ENCODE measurements at regions not wholly inside any gene's neighbourhood (a gene's known extent, or its start where the extent isn't known, plus 50 kb on each side); places are given as distances from the start of the nearest gene placed in this dataset.

DNA sequence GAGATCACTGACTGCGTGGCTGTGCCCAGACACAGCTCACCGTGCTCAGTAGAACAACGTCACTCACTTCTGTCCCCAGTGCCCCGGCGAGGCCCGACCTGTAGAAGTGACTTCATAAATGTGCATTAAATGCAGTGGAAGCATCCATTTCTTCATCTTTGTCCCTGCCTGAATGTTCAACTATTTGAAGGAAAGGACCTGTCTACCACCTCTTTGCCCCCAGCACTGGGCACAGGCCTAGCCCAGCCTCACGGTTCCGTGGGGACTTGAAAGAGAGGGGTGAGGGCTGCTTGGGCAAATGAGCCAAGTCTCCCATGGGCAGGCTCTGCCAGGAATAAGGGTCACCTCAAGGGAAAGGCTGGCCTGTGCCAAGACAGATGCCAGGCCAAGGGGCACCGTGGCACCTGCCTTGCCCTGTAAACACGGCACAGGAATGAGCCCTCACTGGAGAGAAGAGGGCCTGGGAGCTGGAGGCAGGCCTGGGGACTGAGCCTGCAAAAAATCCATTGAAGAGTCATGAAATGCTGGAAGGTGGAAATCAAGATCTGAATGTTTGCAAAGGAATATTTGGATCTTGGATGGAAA lies 845.3 kb downstream of the BRD1 start:
- Histone ChIP-seq H3K18ac (ENCODE audit: low read length) (peak overlapping the region; percentile 48), H3K14ac (ENCODE audit: low read length) (no peak overlapping the region), H3K9ac (ENCODE audit: low read depth, low read length, poor library complexity) (no peak overlapping the region), H2AFZ (ENCODE audit: low read length) (no peak overlapping the region), H2BK12ac (ENCODE audit: low read length) (no peak overlapping the region), H2BK15ac (ENCODE audit: low read length) (peak overlapping the region; percentile 75), H3K4me2 (ENCODE audit: insufficient read depth, low read length, poor library complexity, severe bottlenecking) (no peak overlapping the region), H3K27me3 (ENCODE audit: control insufficient read depth in 3 of 3, insufficient read depth in 3 of 3, low read depth in 1 of 3, low read length in 3 of 3) (peaks cover 0 to 2% (median 0%) of the 10 kb centered on the region in 3 experiments), H3K36me3 (replicated peaks in 1 of 2; ENCODE audit: control insufficient read depth in 2 of 2, insufficient read depth in 2 of 2, low read length in 2 of 2) (peaks cover 0 to 4% of the 10 kb centered on the region in 2 donors), H4K91ac (ENCODE audit: low read depth, low read length, poor library complexity) (no peak overlapping the region), H4K8ac (ENCODE audit: low read depth, low read length) (no peak overlapping the region), H3K27ac (replicated peaks; ENCODE audit: low read length) (no peak overlapping the region), H3K9me3 (replicated peaks in 1 of 2; ENCODE audit: control insufficient read depth in 2 of 2, insufficient read depth in 1 of 2, low read depth in 1 of 2, low read length in 2 of 2) (peaks cover 0 to 10% of the 10 kb centered on the region in 2 donors), H3K4me3 (ENCODE audit: low read length in 2 of 2) (no peak overlapping the region), H2BK5ac (ENCODE audit: low read length) (no peak overlapping the region), H2BK120ac (ENCODE audit: low read depth, low read length) (no peak overlapping the region), H2AK5ac (ENCODE audit: low read depth, low read length) (no peak overlapping the region), H3K23ac (ENCODE audit: low read depth, low read length, poor library complexity) (peak overlapping the region; percentile 73), H3K79me1 (ENCODE audit: low read depth, low read length) (no peaks in the 10 kb centered on the region), H3K4me1 (ENCODE audit: control insufficient read depth in 2 of 2, insufficient read depth in 1 of 2, low read depth in 1 of 2, low read length in 2 of 2) (no peaks in the 10 kb centered on the region), H3K4ac (ENCODE audit: low read length) (no peak overlapping the region)
- no peak for DNase-seq (ENCODE audit: low spot score)
- WGBS, 2 donors (ENCODE audit: extremely low coverage in 2 of 2, insufficient read length in 2 of 2, insufficient replicate concordance in 1 of 2) = no CpG with 5 or more reads among the region's 10 CpGs

DNA sequence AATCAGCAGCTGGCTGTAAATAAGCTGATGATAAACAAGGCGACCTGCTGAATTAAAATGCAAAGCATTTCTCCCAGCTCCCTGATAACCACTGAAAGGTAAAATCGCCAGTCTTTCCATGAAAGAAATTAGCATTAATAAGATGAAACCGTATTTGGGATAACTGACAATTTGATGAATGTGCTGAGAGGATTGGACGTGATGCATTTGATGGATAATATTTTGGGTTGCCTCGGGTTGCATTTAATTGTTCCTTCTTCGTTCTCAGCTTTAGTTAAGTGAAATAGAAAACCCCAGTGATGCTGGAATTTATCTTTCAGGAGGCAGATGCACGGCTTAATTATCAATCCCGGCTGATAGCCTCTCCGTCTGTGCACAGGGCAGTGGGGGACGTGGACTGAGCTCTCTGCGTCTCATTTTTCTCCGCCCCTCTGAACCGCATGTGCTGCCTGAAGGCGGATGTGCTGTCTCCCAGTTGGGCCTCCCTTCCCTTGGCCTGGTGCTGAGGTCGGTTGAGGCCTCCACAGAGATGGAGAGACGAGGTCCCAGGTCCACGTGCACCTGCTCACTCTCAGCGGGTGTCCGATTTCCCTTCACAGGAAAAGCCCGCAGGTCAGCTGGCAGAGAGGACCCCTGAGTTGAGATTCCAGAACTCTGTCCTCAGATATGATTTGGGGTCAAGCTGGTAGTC lies 846.2 kb downstream of the BRD1 start:
- WGBS, 2 donors (ENCODE audit: extremely low coverage in 2 of 2, insufficient read length in 2 of 2, insufficient replicate concordance in 1 of 2) = no CpG with 5 or more reads among the region's 20 CpGs
- peaks cover 0 to 10% of the 10 kb centered on the region in 2 donors for H3K9me3 ChIP-seq (replicated peaks in 1 of 2; ENCODE audit: control insufficient read depth in 2 of 2, insufficient read depth in 1 of 2, low read depth in 1 of 2, low read length in 2 of 2)

DNA sequence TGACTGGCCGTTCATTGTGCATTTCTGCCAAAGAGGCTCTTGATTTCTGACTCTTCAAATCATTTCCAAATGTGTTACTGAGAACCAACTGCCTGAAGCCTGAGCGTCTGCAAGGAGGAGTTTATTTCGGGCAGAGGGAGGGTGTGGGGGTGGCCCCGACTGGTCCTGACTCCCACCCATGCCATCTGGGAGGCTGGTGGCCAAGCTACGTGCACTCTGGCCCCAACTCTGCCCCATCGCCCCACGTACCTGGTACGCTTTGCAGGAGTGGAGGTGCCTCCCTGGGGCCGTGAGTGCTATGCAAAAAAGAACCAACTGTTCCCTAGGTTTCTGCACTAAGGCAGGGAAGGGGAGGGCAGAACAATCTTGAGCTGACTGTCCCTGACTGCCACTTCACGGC lies 846.8 kb downstream of the BRD1 start:
- H2AK5ac ChIP-seq (ENCODE audit: low read depth, low read length) = no peak overlapping the region
- no peak overlapping the region for H3K4me2 ChIP-seq (ENCODE audit: insufficient read depth, low read length, poor library complexity, severe bottlenecking)
- no peak overlapping the region for H2BK12ac ChIP-seq (ENCODE audit: low read length)
- no peak overlapping the region for H3K9ac ChIP-seq (ENCODE audit: low read depth, low read length, poor library complexity)
- no peak overlapping the region for H3K14ac ChIP-seq (ENCODE audit: low read length)
- H2BK15ac ChIP-seq (ENCODE audit: low read length) = no peak overlapping the region
- H3K36me3 ChIP-seq (replicated peaks in 1 of 2; ENCODE audit: control insufficient read depth in 2 of 2, insufficient read depth in 2 of 2, low read length in 2 of 2) = peaks cover 0 to 4% of the 10 kb centered on the region in 2 donors
- H3K4me1 ChIP-seq (ENCODE audit: control insufficient read depth in 2 of 2, insufficient read depth in 1 of 2, low read depth in 1 of 2, low read length in 2 of 2) = no peaks in the 10 kb centered on the region
- peaks cover 0 to 10% of the 10 kb centered on the region in 2 donors for H3K9me3 ChIP-seq (replicated peaks in 1 of 2; ENCODE audit: control insufficient read depth in 2 of 2, insufficient read depth in 1 of 2, low read depth in 1 of 2, low read length in 2 of 2)
- H4K91ac ChIP-seq (ENCODE audit: low read depth, low read length, poor library complexity) = no peak overlapping the region
- H2BK5ac ChIP-seq (ENCODE audit: low read length) = no peak overlapping the region
- H3K23ac ChIP-seq (ENCODE audit: low read depth, low read length, poor library complexity) = no peak overlapping the region
- no peak overlapping the region for H2BK120ac ChIP-seq (ENCODE audit: low read depth, low read length)
- no peak overlapping the region for H4K8ac ChIP-seq (ENCODE audit: low read depth, low read length)
- H3K27me3 ChIP-seq (ENCODE audit: control insufficient read depth in 3 of 3, insufficient read depth in 3 of 3, low read depth in 1 of 3, low read length in 3 of 3) = peaks cover 0 to 2% (median 0%) of the 10 kb centered on the region in 3 experiments
- no peak overlapping the region for H2AFZ ChIP-seq (ENCODE audit: low read length)
- H3K4ac ChIP-seq (ENCODE audit: low read length) = no peak overlapping the region
- no peak overlapping the region for H3K4me3 ChIP-seq (ENCODE audit: low read length in 2 of 2)
- no peaks in the 10 kb centered on the region for H3K79me1 ChIP-seq (ENCODE audit: low read depth, low read length)
- no CpG with 5 or more reads among the region's 10 CpGs for WGBS, 2 donors (ENCODE audit: extremely low coverage in 2 of 2, insufficient read length in 2 of 2, insufficient replicate concordance in 1 of 2)
- no peak overlapping the region for H3K27ac ChIP-seq (replicated peaks; ENCODE audit: low read length)
- no peak for DNase-seq (ENCODE audit: low spot score)
- H3K18ac ChIP-seq (ENCODE audit: low read length) = no peak overlapping the region

More for the DNA sequence above, 846.2 kb downstream of the BRD1 start:
- Histone ChIP-seq H3K79me1 (ENCODE audit: low read depth, low read length) (no peaks in the 10 kb centered on the region), H3K4me2 (ENCODE audit: insufficient read depth, low read length, poor library complexity, severe bottlenecking) (no peak overlapping the region), H3K27me3 (ENCODE audit: control insufficient read depth in 3 of 3, insufficient read depth in 3 of 3, low read depth in 1 of 3, low read length in 3 of 3) (peaks cover 0 to 2% (median 0%) of the 10 kb centered on the region in 3 experiments), H2BK15ac (ENCODE audit: low read length) (no peak overlapping the region), H2AFZ (ENCODE audit: low read length) (no peak overlapping the region), H3K36me3 (replicated peaks in 1 of 2; ENCODE audit: control insufficient read depth in 2 of 2, insufficient read depth in 2 of 2, low read length in 2 of 2) (peaks cover 0 to 4% of the 10 kb centered on the region in 2 donors), H2BK120ac (ENCODE audit: low read depth, low read length) (no peak overlapping the region), H2BK12ac (ENCODE audit: low read length) (no peak overlapping the region), H3K9ac (ENCODE audit: low read depth, low read length, poor library complexity) (peak overlapping the region; percentile 55), H3K18ac (ENCODE audit: low read length) (no peak overlapping the region), H3K27ac (replicated peaks; ENCODE audit: low read length) (no peak overlapping the region), H3K4ac (ENCODE audit: low read length) (no peak overlapping the region), H4K91ac (ENCODE audit: low read depth, low read length, poor library complexity) (no peak overlapping the region), H3K4me3 (ENCODE audit: low read length in 2 of 2) (no peak overlapping the region), H2BK5ac (ENCODE audit: low read length) (no peak overlapping the region), H4K8ac (ENCODE audit: low read depth, low read length) (no peak overlapping the region), H3K23ac (ENCODE audit: low read depth, low read length, poor library complexity) (no peak overlapping the region), H2AK5ac (ENCODE audit: low read depth, low read length) (peak overlapping the region; percentile 44), H3K14ac (ENCODE audit: low read length) (peak overlapping the region; percentile 73), H3K4me1 (ENCODE audit: control insufficient read depth in 2 of 2, insufficient read depth in 1 of 2, low read depth in 1 of 2, low read length in 2 of 2) (no peaks in the 10 kb centered on the region)
- DNase-seq (ENCODE audit: low spot score) = no peak

DNA sequence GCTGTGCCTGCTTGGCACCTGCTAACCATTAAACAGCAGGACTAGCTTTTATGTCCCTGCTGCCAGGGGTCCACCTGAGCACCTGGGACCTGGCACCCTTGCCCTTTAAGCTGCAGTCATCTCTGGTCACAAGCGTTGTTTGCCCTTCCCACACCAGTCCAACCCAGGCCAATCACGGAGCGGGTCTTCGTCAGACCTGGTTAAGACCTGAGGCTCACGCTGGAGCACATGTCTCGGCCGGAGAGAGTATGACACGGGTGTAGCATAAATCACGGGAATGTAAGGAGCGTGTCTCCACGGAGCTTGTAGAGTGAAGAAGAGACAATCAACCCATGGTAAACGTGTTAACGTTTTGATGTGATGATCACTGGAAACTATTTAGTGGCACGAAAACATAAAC lies 847.3 kb downstream of the BRD1 start:
- Histone ChIP-seq H2BK5ac (ENCODE audit: low read length) (no peak overlapping the region), H3K14ac (ENCODE audit: low read length) (no peak overlapping the region), H3K4me1 (ENCODE audit: control insufficient read depth in 2 of 2, insufficient read depth in 1 of 2, low read depth in 1 of 2, low read length in 2 of 2) (no peaks in the 10 kb centered on the region), H2BK120ac (ENCODE audit: low read depth, low read length) (no peak overlapping the region), H3K27ac (replicated peaks; ENCODE audit: low read length) (no peak overlapping the region), H3K4me3 (ENCODE audit: low read length in 2 of 2) (peak overlapping the region in 1 of 2 donors; percentile 36), H3K4ac (ENCODE audit: low read length) (no peak overlapping the region), H4K91ac (ENCODE audit: low read depth, low read length, poor library complexity) (no peak overlapping the region), H2BK15ac (ENCODE audit: low read length) (no peak overlapping the region), H2AK5ac (ENCODE audit: low read depth, low read length) (no peak overlapping the region), H3K79me1 (ENCODE audit: low read depth, low read length) (no peaks in the 10 kb centered on the region), H3K18ac (ENCODE audit: low read length) (peak overlapping the region; percentile 4), H3K27me3 (ENCODE audit: control insufficient read depth in 3 of 3, insufficient read depth in 3 of 3, low read depth in 1 of 3, low read length in 3 of 3) (peaks cover 0 to 2% (median 0%) of the 10 kb centered on the region in 3 experiments), H4K8ac (ENCODE audit: low read depth, low read length) (no peak overlapping the region), H3K23ac (ENCODE audit: low read depth, low read length, poor library complexity) (no peak overlapping the region), H3K9me3 (replicated peaks in 1 of 2; ENCODE audit: control insufficient read depth in 2 of 2, insufficient read depth in 1 of 2, low read depth in 1 of 2, low read length in 2 of 2) (peaks cover 0 to 9% of the 10 kb centered on the region in 2 donors), H3K4me2 (ENCODE audit: insufficient read depth, low read length, poor library complexity, severe bottlenecking) (no peak overlapping the region), H3K9ac (ENCODE audit: low read depth, low read length, poor library complexity) (no peak overlapping the region), H2AFZ (ENCODE audit: low read length) (no peak overlapping the region), H3K36me3 (replicated peaks in 1 of 2; ENCODE audit: control insufficient read depth in 2 of 2, insufficient read depth in 2 of 2, low read length in 2 of 2) (peaks cover 0 to 3% of the 10 kb centered on the region in 2 donors), H2BK12ac (ENCODE audit: low read length) (no peak overlapping the region)
- no peak for DNase-seq (ENCODE audit: low spot score)
- no CpG with 5 or more reads among the region's 14 CpGs for WGBS, 2 donors (ENCODE audit: extremely low coverage in 2 of 2, insufficient read length in 2 of 2, insufficient replicate concordance in 1 of 2)
